Stomach (tissue), 4 donors: ENCODE measurements at regions not wholly inside any gene's neighbourhood (a gene's known extent, or its start where the extent isn't known, plus 50 kb on each side); places are given as distances from the start of the nearest gene placed in this dataset.

Source experiments
- EP300 ChIP-seq: sonication (generic); formaldehyde crosslinking; IDR thresholded peaks from one replicate; pipeline ENCODE4 v1.6.1; 2017; ENCODE audit warnings: antibody characterized with exemption
- POLR2A ChIP-seq, 4 donors: fragments of 450-650 bp; IDR thresholded peaks; one replicate each; pipeline ENCODE4 v1.6.1; 2016; ENCODE audit warnings: antibody characterized with exemption in 4 of 4, control low read depth in 2 of 4, mild to moderate bottlenecking in 1 of 4, moderate library complexity in 1 of 4
- TF ChIP-seq, protein P1 (sequence below), 7 experiments: fragments of 450-650 bp in 4 of 7; fragments of 200-600 bp in 3 of 7; sonication (generic) in 3 of 7; IDR thresholded peaks; one replicate each; pipeline ENCODE4 v1.5.1; 2016 to 2019; ENCODE audit warnings: antibody characterized with exemption in 7 of 7, control low read depth in 2 of 7, mild to moderate bottlenecking in 1 of 7

DNA sequence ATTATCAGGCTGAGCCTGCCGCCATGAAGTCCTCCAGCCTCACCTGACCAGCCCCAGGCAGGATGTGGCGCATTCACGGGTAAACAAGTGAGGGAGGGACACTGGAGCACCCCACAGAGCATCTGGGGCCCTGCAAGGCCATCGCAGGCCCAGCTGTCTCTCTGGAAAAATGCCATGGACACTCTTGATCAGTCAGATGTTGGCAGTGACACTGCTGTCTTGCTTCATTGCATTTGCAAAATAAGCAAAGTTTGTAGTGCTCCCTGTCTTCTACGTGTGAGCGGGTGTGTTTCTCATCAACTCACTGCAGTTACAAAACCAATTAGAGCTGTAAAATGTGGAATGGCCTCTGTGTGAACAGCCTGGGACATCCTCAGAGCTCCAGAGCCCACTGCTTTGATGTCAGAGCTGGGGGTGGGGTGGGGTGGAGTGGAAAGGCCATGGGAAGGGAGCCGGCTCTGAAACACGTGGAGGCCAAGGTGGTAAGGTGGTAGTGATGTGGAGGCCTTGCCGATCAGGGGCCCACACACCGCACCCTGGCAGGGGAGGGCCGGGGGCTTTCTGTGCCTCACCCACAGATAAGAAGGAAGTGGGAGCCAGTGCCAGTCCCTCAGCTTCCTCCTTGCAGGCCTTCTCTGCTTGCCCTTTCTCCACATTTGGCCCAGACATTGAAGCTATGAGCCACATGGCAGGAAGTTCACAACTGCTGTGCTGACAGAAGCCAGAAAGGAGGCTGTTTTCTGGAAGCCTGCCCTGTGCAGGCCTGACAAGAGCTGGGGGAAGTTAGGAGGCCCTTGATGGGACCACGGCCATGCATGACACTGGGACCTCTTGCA lies 254.9 kb downstream of the RHOU start:
- TF ChIP-seq EP300 (no peak), POLR2A (IDR thresholded peaks at IDR 0.05) (no peak)
- TF ChIP-seq, protein P1, sequence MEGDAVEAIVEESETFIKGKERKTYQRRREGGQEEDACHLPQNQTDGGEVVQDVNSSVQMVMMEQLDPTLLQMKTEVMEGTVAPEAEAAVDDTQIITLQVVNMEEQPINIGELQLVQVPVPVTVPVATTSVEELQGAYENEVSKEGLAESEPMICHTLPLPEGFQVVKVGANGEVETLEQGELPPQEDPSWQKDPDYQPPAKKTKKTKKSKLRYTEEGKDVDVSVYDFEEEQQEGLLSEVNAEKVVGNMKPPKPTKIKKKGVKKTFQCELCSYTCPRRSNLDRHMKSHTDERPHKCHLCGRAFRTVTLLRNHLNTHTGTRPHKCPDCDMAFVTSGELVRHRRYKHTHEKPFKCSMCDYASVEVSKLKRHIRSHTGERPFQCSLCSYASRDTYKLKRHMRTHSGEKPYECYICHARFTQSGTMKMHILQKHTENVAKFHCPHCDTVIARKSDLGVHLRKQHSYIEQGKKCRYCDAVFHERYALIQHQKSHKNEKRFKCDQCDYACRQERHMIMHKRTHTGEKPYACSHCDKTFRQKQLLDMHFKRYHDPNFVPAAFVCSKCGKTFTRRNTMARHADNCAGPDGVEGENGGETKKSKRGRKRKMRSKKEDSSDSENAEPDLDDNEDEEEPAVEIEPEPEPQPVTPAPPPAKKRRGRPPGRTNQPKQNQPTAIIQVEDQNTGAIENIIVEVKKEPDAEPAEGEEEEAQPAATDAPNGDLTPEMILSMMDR (IDR thresholded peaks at IDR 0.05) = no peak
